ENCODE measurements at regions not wholly inside any gene's neighbourhood (a gene's known extent, or its start where the extent isn't known, plus 50 kb on each side); places are given as distances from the start of the nearest gene placed in this dataset.

DNA sequence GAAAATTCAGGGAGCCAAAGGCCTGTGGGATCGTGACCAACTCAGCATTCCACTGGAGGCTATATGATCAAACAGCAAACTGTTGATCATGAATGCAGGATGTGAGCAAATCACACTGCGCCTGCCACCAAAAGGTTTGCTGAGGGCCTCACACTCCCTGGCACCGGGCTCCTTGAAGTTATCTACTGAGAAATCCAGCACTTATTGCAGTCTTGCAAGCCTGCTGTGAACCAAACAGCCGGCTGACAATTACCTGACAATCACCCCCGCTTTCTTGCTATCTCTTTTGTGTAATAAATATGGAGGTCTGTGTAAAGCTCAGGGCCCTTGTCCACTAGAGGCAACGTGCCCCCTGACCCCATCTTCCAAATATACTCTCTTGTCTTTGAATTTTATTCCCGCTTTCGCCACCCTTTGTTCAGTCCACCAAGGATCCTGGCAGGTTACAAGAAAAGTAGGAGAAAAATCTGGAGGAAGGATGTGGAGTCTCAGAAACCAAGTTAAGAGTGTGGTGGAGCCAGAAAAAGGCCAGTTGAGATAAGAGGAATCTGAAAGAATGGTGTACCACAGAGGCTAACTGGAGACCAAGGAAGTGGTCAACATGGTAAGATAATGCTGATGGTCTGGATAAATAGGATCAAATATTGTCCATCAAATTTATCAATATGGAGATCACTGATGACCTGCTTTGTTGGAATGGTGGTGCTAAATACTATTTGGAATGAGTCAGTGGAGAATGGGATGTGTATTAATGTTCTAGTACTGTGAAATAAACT lies 229.2 kb downstream of the ALX1 start:
- no peak for TF ChIP-seq EZH2 (IDR thresholded peaks at IDR 0.05; ENCODE audit: borderline replicate concordance, low read length)
- TF ChIP-seq CTCF (IDR thresholded peaks at IDR 0.05; ENCODE audit: low read length) = no peak
- Histone ChIP-seq H3K9me2 (ENCODE audit: low read depth, low read length) (no peaks in the 10 kb centered on the region), H3K36me3 (ENCODE audit: insufficient read depth, low read length) (no peaks in the 10 kb centered on the region), H3K79me2 (ENCODE audit: insufficient read depth, low read length) (no peaks in the 10 kb centered on the region), H3K9me3 (ENCODE audit: low read length) (no peaks in the 10 kb centered on the region), H3K27ac (ENCODE audit: low read depth, low read length, poor library complexity, severe bottlenecking) (no peak overlapping the region), H3K4me2 (ENCODE audit: low read length) (no peak overlapping the region), H3K4me3 (ENCODE audit: low read depth, low read length, poor library complexity, severe bottlenecking) (no peak overlapping the region), H3K9ac (ENCODE audit: low read length) (no peak overlapping the region), H4K20me1 (ENCODE audit: insufficient read depth, low read length) (no peaks in the 10 kb centered on the region), H3K27me3 (ENCODE audit: insufficient read depth, low read length) (no peaks in the 10 kb centered on the region), H2AFZ (ENCODE audit: low read length) (no peak overlapping the region), H3K4me1 (ENCODE audit: insufficient read depth, low read length, severe bottlenecking) (no peaks in the 10 kb centered on the region), H3F3A (ENCODE audit: insufficient read depth, low read length) (no peaks in the 10 kb centered on the region; the same call in 1 of the 2 replicates)

DNA sequence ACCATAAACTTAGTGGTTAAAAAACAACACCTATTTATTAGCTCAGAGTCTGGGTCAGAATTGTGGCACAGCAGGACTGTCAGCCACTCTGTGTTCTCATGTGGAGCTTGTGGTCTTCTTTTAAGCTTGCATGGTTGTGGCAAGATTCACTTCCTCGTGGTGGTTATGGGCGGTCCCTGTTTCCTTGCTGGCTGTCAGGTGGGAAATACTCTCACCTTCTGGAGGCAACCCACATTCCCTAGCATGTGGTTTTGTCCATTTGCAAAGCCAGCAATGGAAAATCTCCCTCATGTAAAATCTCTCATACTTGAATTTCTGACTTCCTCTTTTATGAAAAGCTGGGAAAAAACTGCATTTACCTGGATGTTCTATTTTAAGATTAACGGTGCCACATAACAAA lies 229.8 kb downstream of the ALX1 start:
- Histone ChIP-seq H3K4me1 (ENCODE audit: insufficient read depth, low read length, severe bottlenecking) (no peaks in the 10 kb centered on the region), H3K36me3 (ENCODE audit: insufficient read depth, low read length) (no peaks in the 10 kb centered on the region), H4K20me1 (ENCODE audit: insufficient read depth, low read length) (no peaks in the 10 kb centered on the region), H3K4me3 (ENCODE audit: low read depth, low read length, poor library complexity, severe bottlenecking) (no peak overlapping the region), H3K79me2 (ENCODE audit: insufficient read depth, low read length) (no peaks in the 10 kb centered on the region), H3K27ac (ENCODE audit: low read depth, low read length, poor library complexity, severe bottlenecking) (no peak overlapping the region), H3K9ac (ENCODE audit: low read length) (no peak overlapping the region), H2AFZ (ENCODE audit: low read length) (no peak overlapping the region), H3K9me3 (ENCODE audit: low read length) (no peaks in the 10 kb centered on the region), H3K9me2 (ENCODE audit: low read depth, low read length) (no peaks in the 10 kb centered on the region), H3F3A (ENCODE audit: insufficient read depth, low read length) (no peaks in the 10 kb centered on the region; the same call in 1 of the 2 replicates), H3K27me3 (ENCODE audit: insufficient read depth, low read length) (no peaks in the 10 kb centered on the region), H3K4me2 (ENCODE audit: low read length) (no peak overlapping the region)
- TF ChIP-seq EZH2 (IDR thresholded peaks at IDR 0.05; ENCODE audit: borderline replicate concordance, low read length) (no peak), CTCF (IDR thresholded peaks at IDR 0.05; ENCODE audit: low read length) (no peak)

GRCh38 chr12:85516039-85516438 lies 236.0 kb downstream of the ALX1 start:
- H4K20me1 ChIP-seq (ENCODE audit: insufficient read depth, low read length) = no peaks in the 10 kb centered on the region
- H3K4me2 ChIP-seq (ENCODE audit: low read length) = no peak overlapping the region
- H2AFZ ChIP-seq (ENCODE audit: low read length) = no peak overlapping the region
- H3K4me1 ChIP-seq (ENCODE audit: insufficient read depth, low read length, severe bottlenecking) = no peaks in the 10 kb centered on the region
- no peaks in the 10 kb centered on the region for H3K27me3 ChIP-seq (ENCODE audit: insufficient read depth, low read length)
- TF ChIP-seq CTCF (IDR thresholded peaks at IDR 0.05; ENCODE audit: low read length) = no peak
- TF ChIP-seq EZH2 (IDR thresholded peaks at IDR 0.05; ENCODE audit: borderline replicate concordance, low read length) = no peak
- H3K4me3 ChIP-seq (ENCODE audit: low read depth, low read length, poor library complexity, severe bottlenecking) = no peak overlapping the region
- no peaks in the 10 kb centered on the region for H3K9me2 ChIP-seq (ENCODE audit: low read depth, low read length)
- H3F3A ChIP-seq (ENCODE audit: insufficient read depth, low read length) = no peaks in the 10 kb centered on the region; the same call in 1 of the 2 replicates
- H3K36me3 ChIP-seq (ENCODE audit: insufficient read depth, low read length) = no peaks in the 10 kb centered on the region
- H3K9me3 ChIP-seq (ENCODE audit: low read length) = no peaks in the 10 kb centered on the region
- H3K9ac ChIP-seq (ENCODE audit: low read length) = no peak overlapping the region
- H3K27ac ChIP-seq (ENCODE audit: low read depth, low read length, poor library complexity, severe bottlenecking) = no peak overlapping the region
- no peaks in the 10 kb centered on the region for H3K79me2 ChIP-seq (ENCODE audit: insufficient read depth, low read length)
